NCI-H2171 (cell line): ENCODE measurements at regions not wholly inside any gene's neighbourhood (a gene's known extent, or its start where the extent isn't known, plus 50 kb on each side); places are given as distances from the start of the nearest gene placed in this dataset.
"Not testable (repeated sequence)": the region's sequence is repeated elsewhere in the genome, so short reads cannot be mapped to it uniquely, and the experiment has no call there.

Experiments used
- DNase-seq: peaks from one replicate; lab custom pipeline; 2025; lab: John Stamatoyannopoulos, UW

- no peak for DNase-seq
Observed at GRCh38 chr21:32934829-32935228, 90.9 kb upstream of the OLIG2 start.

- peak; percentile 62 for DNase-seq
Observed at GRCh38 chr21:32940079-32941014, 85.4 kb upstream of the OLIG2 start.

- DNase-seq, result no peak
Observed at GRCh38 chr21:32941263-32941662, 84.5 kb upstream of the OLIG2 start.

GRCh38 chr21:32946654-32947053 is 79.1 kb upstream of the OLIG2 start:
- DNase-seq, result no peak

- DNase-seq, result no peak
Observed at GRCh38 chr21:32947736-32948135, 78.0 kb upstream of the OLIG2 start.

GRCh38 chr21:32949701-32950100 is 76.0 kb upstream of the OLIG2 start:
- DNase-seq, result no peak

GRCh38 chr21:32951041-32951440 is 74.7 kb upstream of the OLIG2 start:
- DNase-seq, result no peak

- DNase-seq, result no peak
Observed at GRCh38 chr21:32954353-32954752, 71.4 kb upstream of the OLIG2 start.

GRCh38 chr21:32955311-32956060 is 70.2 kb upstream of the OLIG2 start:
- no peak for DNase-seq

- DNase-seq, result no peak
Observed at GRCh38 chr21:32956061-32956656, 69.6 kb upstream of the OLIG2 start.

GRCh38 chr21:32957545-32957944 is 68.2 kb upstream of the OLIG2 start:
- no peak for DNase-seq

GRCh38 chr21:32958288-32959002 is 67.3 kb upstream of the OLIG2 start:
- no peak for DNase-seq

GRCh38 chr21:32962268-32962667 is 63.5 kb upstream of the OLIG2 start:
- DNase-seq, result no peak

- no peak for DNase-seq
Observed at GRCh38 chr21:32965129-32965680, 60.5 kb upstream of the OLIG2 start.

- no peak for DNase-seq
Observed at GRCh38 chr21:32966120-32966519, 59.6 kb upstream of the OLIG2 start.

- not testable (repeated sequence) for DNase-seq
Observed at GRCh38 chr21:32968103-32968502, 57.6 kb upstream of the OLIG2 start.

- no peak for DNase-seq
Observed at GRCh38 chr21:32974653-32975052, 51.1 kb upstream of the OLIG2 start.

- no peak for DNase-seq
Observed at GRCh38 chr21:32975811-32976431, 49.8 kb upstream of the OLIG2 start.
